ENCODE measurements at regions not wholly inside any gene's neighbourhood (a gene's known extent, or its start where the extent isn't known, plus 50 kb on each side); places are given as distances from the start of the nearest gene placed in this dataset.

DNA sequence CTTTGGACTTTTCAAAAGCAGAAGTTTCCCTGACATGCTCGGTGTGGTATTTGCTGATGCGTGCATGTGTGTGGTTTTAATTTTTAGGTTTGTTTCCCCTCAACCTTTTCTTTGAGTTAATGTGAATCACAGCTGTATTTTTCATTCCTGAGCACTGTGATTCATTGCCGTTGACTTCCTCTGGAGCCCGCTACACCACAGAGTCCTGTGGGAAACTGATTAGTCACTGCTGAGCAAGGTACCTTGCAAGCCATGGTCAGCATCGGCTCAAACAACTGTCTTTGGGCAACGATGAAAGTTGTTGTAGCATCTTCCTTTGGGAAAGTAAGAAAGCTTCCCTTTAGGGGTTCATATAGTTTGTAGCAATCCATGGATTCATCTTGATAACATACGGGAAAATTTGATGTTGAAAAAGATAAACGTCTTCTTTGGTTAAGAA is 57.5 kb downstream of the RIN2 start:
- CTCF ChIA-PET: interaction anchor here (0.7 to 1.5 kb wide), 6 partner anchors 8 to 118 kb away, joined by 3 to 6 read pairs (median 3); no protein-coding TSS in a partner anchor
- no peaks in the 10 kb centered on the region for H3K36me3 ChIP-seq (ENCODE audit: control insufficient read depth in 2 of 2, insufficient read depth in 1 of 2, low read length in 2 of 2)

DNA sequence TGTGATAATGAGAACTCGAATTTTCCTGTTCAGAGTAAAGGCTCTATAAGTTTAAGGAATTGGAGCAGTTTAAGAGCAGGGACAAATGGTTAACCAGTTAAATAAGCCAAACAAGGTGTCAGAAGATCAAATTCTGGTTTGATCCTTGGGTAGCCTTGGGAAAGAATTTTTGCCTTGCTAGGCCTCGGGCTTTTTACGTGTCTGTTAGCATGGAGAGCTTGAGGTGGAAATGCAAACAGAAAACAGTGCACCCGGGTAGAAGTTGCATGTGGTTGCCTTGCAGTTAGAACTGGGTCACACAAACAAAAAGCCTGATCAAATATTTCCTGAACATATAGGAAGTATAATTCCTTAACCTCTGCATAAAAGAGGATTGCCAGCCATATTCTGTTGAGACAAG is 58.3 kb downstream of the RIN2 start:
- H3K27ac ChIP-seq (ENCODE audit: extremely low read depth, low read depth, low read length): no peak overlapping the region
- CTCF ChIA-PET: interaction anchor here (0.8 to 1.5 kb wide), 2 partner anchors 7 to 30 kb away, joined by 3 to 6 read pairs; no protein-coding TSS in a partner anchor
- TF ChIP-seq, protein P1, sequence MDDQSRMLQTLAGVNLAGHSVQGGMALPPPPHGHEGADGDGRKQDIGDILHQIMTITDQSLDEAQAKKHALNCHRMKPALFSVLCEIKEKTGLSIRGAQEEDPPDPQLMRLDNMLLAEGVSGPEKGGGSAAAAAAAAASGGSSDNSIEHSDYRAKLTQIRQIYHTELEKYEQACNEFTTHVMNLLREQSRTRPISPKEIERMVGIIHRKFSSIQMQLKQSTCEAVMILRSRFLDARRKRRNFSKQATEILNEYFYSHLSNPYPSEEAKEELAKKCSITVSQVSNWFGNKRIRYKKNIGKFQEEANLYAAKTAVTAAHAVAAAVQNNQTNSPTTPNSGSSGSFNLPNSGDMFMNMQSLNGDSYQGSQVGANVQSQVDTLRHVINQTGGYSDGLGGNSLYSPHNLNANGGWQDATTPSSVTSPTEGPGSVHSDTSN (CRISPR knock-in tag; IDR thresholded peaks at IDR 0.05): no peak
- TF ChIP-seq ZNF350 (tag by site-specific recombination; IDR thresholded peaks at IDR 0.05): no peak
- TF ChIP-seq PRDM4 (tag by site-specific recombination; IDR thresholded peaks at IDR 0.05): no peak
- no peak for TF ChIP-seq ZNF596 (tag by site-specific recombination; IDR thresholded peaks at IDR 0.05)
- TF ChIP-seq ZNF292 (tag by site-specific recombination; IDR thresholded peaks at IDR 0.05; ENCODE audit: borderline replicate concordance, low read depth): no peak
- TF ChIP-seq, protein P2, sequence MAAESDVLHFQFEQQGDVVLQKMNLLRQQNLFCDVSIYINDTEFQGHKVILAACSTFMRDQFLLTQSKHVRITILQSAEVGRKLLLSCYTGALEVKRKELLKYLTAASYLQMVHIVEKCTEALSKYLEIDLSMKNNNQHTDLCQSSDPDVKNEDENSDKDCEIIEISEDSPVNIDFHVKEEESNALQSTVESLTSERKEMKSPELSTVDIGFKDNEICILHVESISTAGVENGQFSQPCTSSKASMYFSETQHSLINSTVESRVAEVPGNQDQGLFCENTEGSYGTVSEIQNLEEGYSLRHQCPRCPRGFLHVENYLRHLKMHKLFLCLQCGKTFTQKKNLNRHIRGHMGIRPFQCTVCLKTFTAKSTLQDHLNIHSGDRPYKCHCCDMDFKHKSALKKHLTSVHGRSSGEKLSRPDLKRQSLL (tag by site-specific recombination; IDR thresholded peaks at IDR 0.05): no peak
- TF ChIP-seq, protein P3, sequence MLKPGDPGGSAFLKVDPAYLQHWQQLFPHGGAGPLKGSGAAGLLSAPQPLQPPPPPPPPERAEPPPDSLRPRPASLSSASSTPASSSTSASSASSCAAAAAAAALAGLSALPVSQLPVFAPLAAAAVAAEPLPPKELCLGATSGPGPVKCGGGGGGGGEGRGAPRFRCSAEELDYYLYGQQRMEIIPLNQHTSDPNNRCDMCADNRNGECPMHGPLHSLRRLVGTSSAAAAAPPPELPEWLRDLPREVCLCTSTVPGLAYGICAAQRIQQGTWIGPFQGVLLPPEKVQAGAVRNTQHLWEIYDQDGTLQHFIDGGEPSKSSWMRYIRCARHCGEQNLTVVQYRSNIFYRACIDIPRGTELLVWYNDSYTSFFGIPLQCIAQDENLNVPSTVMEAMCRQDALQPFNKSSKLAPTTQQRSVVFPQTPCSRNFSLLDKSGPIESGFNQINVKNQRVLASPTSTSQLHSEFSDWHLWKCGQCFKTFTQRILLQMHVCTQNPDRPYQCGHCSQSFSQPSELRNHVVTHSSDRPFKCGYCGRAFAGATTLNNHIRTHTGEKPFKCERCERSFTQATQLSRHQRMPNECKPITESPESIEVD (tag by site-specific recombination; IDR thresholded peaks at IDR 0.05): no peak
- TF ChIP-seq ZNF433 (tag by site-specific recombination; IDR thresholded peaks at IDR 0.05; ENCODE audit: low read depth): no peak
- no peak for TF ChIP-seq ZIC2 (tag by site-specific recombination; IDR thresholded peaks at IDR 0.05)
- no peak for TF ChIP-seq ZNF174 (tag by site-specific recombination; IDR thresholded peaks at IDR 0.05)
- TF ChIP-seq ZNF155 (tag by site-specific recombination; IDR thresholded peaks at IDR 0.05): no peak
- TF ChIP-seq ZNF707 (tag by site-specific recombination; IDR thresholded peaks at IDR 0.05): no peak

More for the DNA sequence above, 57.5 kb downstream of the RIN2 start:
- Histone ChIP-seq H3K4me1 (ENCODE audit: control insufficient read depth, insufficient read depth, low read length) (peaks cover 3% of the 10 kb centered on the region), H3K9me3 (ENCODE audit: control insufficient read depth, insufficient read depth, low read depth, low read length) (no peaks in the 10 kb centered on the region), H3K4me3 (ENCODE audit: low read depth, low read length) (no peak overlapping the region), H3K27ac (ENCODE audit: extremely low read depth, low read depth, low read length) (no peak overlapping the region)
- POLR2A ChIA-PET: no interaction called here
- TF ChIP-seq, protein P4, sequence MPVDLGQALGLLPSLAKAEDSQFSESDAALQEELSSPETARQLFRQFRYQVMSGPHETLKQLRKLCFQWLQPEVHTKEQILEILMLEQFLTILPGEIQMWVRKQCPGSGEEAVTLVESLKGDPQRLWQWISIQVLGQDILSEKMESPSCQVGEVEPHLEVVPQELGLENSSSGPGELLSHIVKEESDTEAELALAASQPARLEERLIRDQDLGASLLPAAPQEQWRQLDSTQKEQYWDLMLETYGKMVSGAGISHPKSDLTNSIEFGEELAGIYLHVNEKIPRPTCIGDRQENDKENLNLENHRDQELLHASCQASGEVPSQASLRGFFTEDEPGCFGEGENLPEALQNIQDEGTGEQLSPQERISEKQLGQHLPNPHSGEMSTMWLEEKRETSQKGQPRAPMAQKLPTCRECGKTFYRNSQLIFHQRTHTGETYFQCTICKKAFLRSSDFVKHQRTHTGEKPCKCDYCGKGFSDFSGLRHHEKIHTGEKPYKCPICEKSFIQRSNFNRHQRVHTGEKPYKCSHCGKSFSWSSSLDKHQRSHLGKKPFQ (tag by site-specific recombination; IDR thresholded peaks at IDR 0.05): no peak
- no peak for TF ChIP-seq REPIN1 (tag by site-specific recombination; IDR thresholded peaks at IDR 0.05; ENCODE audit: low read depth)
- TF ChIP-seq ZNF211 (tag by site-specific recombination; IDR thresholded peaks at IDR 0.05; ENCODE audit: low read depth): no peak
- no peak for TF ChIP-seq ZNF529 (tag by site-specific recombination; IDR thresholded peaks at IDR 0.05; ENCODE audit: insufficient replicate concordance)
- TF ChIP-seq ZNF423 (tag by site-specific recombination; IDR thresholded peaks at IDR 0.05): no peak
- no peak for TF ChIP-seq ZBTB1 (tag by site-specific recombination; IDR thresholded peaks at IDR 0.05)
- no peak for TF ChIP-seq ZNF292 (tag by site-specific recombination; IDR thresholded peaks at IDR 0.05; ENCODE audit: borderline replicate concordance, low read depth)
- TF ChIP-seq GFI1B (tag by site-specific recombination; IDR thresholded peaks at IDR 0.05): no peak
- no peak for TF ChIP-seq ZNF785 (tag by site-specific recombination; IDR thresholded peaks at IDR 0.05)
- TF ChIP-seq ZNF391 (tag by site-specific recombination; IDR thresholded peaks at IDR 0.05; ENCODE audit: borderline replicate concordance, low read depth): no peak
- TF ChIP-seq ZNF37A (tag by site-specific recombination; IDR thresholded peaks at IDR 0.05): no peak
- TF ChIP-seq, protein P5, sequence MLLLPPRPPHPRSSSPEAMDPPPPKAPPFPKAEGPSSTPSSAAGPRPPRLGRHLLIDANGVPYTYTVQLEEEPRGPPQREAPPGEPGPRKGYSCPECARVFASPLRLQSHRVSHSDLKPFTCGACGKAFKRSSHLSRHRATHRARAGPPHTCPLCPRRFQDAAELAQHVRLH (tag by site-specific recombination; IDR thresholded peaks at IDR 0.05): no peak
- TF ChIP-seq BCL11B (tag by site-specific recombination; IDR thresholded peaks at IDR 0.05; ENCODE audit: low read depth): no peak
- TF ChIP-seq ZNF837 (tag by site-specific recombination; IDR thresholded peaks at IDR 0.05): no peak
- TF ChIP-seq, protein P6, sequence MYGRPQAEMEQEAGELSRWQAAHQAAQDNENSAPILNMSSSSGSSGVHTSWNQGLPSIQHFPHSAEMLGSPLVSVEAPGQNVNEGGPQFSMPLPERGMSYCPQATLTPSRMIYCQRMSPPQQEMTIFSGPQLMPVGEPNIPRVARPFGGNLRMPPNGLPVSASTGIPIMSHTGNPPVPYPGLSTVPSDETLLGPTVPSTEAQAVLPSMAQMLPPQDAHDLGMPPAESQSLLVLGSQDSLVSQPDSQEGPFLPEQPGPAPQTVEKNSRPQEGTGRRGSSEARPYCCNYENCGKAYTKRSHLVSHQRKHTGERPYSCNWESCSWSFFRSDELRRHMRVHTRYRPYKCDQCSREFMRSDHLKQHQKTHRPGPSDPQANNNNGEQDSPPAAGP (tag by site-specific recombination; IDR thresholded peaks at IDR 0.05): no peak
- TF ChIP-seq ZNF501 (tag by site-specific recombination; IDR thresholded peaks at IDR 0.05): no peak
- TF ChIP-seq, protein P7, sequence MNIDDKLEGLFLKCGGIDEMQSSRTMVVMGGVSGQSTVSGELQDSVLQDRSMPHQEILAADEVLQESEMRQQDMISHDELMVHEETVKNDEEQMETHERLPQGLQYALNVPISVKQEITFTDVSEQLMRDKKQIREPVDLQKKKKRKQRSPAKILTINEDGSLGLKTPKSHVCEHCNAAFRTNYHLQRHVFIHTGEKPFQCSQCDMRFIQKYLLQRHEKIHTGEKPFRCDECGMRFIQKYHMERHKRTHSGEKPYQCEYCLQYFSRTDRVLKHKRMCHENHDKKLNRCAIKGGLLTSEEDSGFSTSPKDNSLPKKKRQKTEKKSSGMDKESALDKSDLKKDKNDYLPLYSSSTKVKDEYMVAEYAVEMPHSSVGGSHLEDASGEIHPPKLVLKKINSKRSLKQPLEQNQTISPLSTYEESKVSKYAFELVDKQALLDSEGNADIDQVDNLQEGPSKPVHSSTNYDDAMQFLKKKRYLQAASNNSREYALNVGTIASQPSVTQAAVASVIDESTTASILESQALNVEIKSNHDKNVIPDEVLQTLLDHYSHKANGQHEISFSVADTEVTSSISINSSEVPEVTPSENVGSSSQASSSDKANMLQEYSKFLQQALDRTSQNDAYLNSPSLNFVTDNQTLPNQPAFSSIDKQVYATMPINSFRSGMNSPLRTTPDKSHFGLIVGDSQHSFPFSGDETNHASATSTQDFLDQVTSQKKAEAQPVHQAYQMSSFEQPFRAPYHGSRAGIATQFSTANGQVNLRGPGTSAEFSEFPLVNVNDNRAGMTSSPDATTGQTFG (tag by site-specific recombination; IDR thresholded peaks at IDR 0.05; ENCODE audit: borderline replicate concordance): no peak
- no peak for TF ChIP-seq ZNF132 (tag by site-specific recombination; IDR thresholded peaks at IDR 0.05; ENCODE audit: borderline replicate concordance)

More for the DNA sequence above, 58.3 kb downstream of the RIN2 start:
- no peaks in the 10 kb centered on the region for H3K9me3 ChIP-seq (ENCODE audit: control insufficient read depth, insufficient read depth, low read depth, low read length)
- H3K4me3 ChIP-seq (ENCODE audit: low read depth, low read length): no peak overlapping the region
- no peaks in the 10 kb centered on the region for H3K36me3 ChIP-seq (ENCODE audit: control insufficient read depth in 2 of 2, insufficient read depth in 1 of 2, low read length in 2 of 2)
- POLR2A ChIA-PET: no interaction called here
- peaks cover 3% of the 10 kb centered on the region for H3K4me1 ChIP-seq (ENCODE audit: control insufficient read depth, insufficient read depth, low read length)

Data from HEK293 (cell line).